Endothelial cell (in vitro differentiated cells): ENCODE measurements at regions not wholly inside any gene's neighbourhood (a gene's known extent, or its start where the extent isn't known, plus 50 kb on each side); places are given as distances from the start of the nearest gene placed in this dataset.

Experiments
- DNase-seq: peaks from one replicate; pipeline ENCODE4 v3.0.0; 2021; ENCODE audit warnings: low spot score
- H3K27ac Mint-ChIP-seq: one replicate; pipeline ENCODE4 v1.8.0; 2021; ENCODE audit warnings: mixed read lengths, inconsistent platforms; ENCODE audit not compliant: unreplicated experiment
- H3K27me3 Mint-ChIP-seq: one replicate; pipeline ENCODE4 v1.8.0; 2021; ENCODE audit warnings: mild to moderate bottlenecking, moderate library complexity, mixed read lengths, inconsistent platforms; ENCODE audit not compliant: unreplicated experiment
- H3K36me3 Mint-ChIP-seq: one replicate; pipeline ENCODE4 v1.8.0; 2021; ENCODE audit warnings: mild to moderate bottlenecking, low read depth, mixed read lengths, inconsistent platforms; ENCODE audit not compliant: unreplicated experiment
- H3K4me1 Mint-ChIP-seq: one replicate; pipeline ENCODE4 v1.8.0; 2021; ENCODE audit warnings: mild to moderate bottlenecking, mixed read lengths, inconsistent platforms; ENCODE audit not compliant: unreplicated experiment
- H3K4me3 Mint-ChIP-seq: one replicate; pipeline ENCODE4 v1.8.0; 2021; ENCODE audit warnings: mild to moderate bottlenecking, mixed read lengths, inconsistent platforms; ENCODE audit not compliant: unreplicated experiment
- H3K9me3 Mint-ChIP-seq: one replicate; pipeline ENCODE4 v1.8.0; 2021; ENCODE audit warnings: mixed read lengths, inconsistent platforms; ENCODE audit not compliant: unreplicated experiment
- TF ChIP-seq, protein P1 (sequence below): fragments of 200-600 bp; sonication (generic); IDR thresholded peaks from one replicate; pipeline ENCODE4 v1.5.0; 2021; ENCODE audit warnings: antibody characterized with exemption; ENCODE audit not compliant: unreplicated experiment

DNA sequence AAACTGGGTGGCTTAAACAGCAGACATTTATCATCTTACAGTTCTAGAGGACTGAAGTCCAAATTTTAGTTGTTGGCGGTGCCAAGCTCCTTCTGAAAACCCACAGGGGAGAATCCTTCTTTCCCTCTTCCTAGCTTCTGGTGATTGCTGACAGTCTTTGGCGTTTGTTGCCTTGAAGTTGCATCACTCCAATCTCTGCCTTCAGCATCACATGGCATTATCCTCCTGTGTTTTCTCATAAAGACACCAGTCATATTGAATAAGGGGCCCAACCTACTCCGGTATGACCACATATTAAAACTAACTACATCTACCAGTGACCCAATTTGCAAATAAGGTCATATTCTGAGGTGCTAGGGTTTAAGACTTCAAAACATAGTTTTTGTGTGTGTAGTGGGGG lies 472.1 kb upstream of the IGFBP3 start:
- H3K27ac Mint-ChIP-seq: no peak overlapping the region

DNA sequence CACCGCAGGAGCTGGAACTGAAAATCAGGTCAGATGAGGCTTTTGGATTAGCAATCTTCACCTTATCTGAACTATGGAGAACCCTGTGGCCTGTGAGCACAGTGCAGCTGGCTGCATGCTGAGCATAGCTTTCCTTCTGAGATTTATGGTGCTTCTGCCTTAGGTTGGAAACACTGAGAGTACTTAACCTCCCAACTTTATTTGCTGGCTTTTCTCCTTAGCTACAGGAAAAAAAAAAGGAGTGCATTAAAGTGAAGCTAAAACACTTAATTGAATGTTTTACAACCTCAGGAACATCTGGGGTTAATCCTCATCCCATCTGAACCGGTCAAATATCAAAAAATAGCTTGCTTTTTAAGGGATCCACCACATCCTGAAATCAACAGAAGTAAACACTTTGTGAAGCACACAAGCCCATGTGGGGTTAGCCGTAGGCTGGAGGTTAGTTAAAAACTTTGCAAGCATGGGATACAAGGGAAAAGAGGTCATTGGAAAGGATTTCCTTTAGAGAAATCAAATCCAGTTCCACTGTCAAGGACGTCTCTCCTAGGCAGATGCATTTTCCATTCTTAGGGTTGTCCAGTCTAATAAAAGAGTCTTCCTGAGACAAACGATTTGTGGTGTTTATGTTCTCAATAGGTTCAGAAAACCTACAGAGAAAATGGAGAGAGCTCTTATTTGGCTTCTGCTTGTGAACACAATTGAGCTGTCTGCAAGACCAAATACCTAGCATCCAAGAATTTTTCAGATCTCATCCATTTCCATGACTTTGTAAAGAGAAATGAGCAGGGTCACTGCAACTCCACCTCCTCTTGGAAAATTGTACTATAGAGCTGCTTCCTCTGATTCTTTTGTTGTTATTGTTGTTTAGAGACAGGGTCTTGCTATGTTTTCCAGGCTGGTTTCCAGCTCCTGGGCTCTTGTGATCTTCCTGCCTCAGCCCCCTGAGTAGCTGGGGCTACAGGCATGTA lies 470.4 kb upstream of the IGFBP3 start:
- Mint-ChIP-seq H3K36me3 (no peaks in the 10 kb centered on the region), H3K27me3 (no peaks in the 10 kb centered on the region), H3K4me3 (no peak overlapping the region), H3K9me3 (no peaks in the 10 kb centered on the region), H3K27ac (no peak overlapping the region), H3K4me1 (peaks cover 13% of the 10 kb centered on the region)
- no peak for DNase-seq
- TF ChIP-seq, protein P1, sequence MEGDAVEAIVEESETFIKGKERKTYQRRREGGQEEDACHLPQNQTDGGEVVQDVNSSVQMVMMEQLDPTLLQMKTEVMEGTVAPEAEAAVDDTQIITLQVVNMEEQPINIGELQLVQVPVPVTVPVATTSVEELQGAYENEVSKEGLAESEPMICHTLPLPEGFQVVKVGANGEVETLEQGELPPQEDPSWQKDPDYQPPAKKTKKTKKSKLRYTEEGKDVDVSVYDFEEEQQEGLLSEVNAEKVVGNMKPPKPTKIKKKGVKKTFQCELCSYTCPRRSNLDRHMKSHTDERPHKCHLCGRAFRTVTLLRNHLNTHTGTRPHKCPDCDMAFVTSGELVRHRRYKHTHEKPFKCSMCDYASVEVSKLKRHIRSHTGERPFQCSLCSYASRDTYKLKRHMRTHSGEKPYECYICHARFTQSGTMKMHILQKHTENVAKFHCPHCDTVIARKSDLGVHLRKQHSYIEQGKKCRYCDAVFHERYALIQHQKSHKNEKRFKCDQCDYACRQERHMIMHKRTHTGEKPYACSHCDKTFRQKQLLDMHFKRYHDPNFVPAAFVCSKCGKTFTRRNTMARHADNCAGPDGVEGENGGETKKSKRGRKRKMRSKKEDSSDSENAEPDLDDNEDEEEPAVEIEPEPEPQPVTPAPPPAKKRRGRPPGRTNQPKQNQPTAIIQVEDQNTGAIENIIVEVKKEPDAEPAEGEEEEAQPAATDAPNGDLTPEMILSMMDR: no peak

More for the DNA sequence above, 472.1 kb upstream of the IGFBP3 start:
- Mint-ChIP-seq H3K36me3 (no peaks in the 10 kb centered on the region), H3K9me3 (no peaks in the 10 kb centered on the region), H3K4me3 (no peak overlapping the region), H3K27me3 (no peaks in the 10 kb centered on the region), H3K4me1 (peaks cover 13% of the 10 kb centered on the region)
- DNase-seq: no peak
- TF ChIP-seq, protein P1: no peak

DNA sequence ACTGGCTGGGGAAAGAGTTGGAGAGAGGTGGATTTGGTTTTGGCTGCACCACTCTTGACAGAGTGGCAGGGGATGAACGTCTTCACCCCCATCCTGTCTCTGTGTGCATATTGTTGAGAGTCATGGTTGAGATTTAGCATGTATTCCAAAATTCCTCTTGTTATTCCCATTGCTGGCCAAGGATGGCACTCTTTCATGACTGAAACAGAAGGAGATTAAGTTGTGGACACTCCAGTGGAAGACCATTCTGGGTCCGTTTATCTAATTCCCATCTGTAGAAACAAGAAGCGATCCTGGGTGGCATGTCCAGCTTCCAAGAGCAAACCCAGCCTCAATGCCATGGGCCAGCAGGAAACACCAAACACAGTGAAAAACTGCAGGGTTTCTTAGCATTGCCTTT lies 469.0 kb upstream of the IGFBP3 start:
- Mint-ChIP-seq H3K4me1 (peaks cover 13% of the 10 kb centered on the region), H3K27me3 (no peaks in the 10 kb centered on the region), H3K27ac (no peak overlapping the region), H3K36me3 (no peaks in the 10 kb centered on the region), H3K4me3 (no peak overlapping the region), H3K9me3 (no peaks in the 10 kb centered on the region)
- TF ChIP-seq, protein P1: no peak
- no peak for DNase-seq

DNA sequence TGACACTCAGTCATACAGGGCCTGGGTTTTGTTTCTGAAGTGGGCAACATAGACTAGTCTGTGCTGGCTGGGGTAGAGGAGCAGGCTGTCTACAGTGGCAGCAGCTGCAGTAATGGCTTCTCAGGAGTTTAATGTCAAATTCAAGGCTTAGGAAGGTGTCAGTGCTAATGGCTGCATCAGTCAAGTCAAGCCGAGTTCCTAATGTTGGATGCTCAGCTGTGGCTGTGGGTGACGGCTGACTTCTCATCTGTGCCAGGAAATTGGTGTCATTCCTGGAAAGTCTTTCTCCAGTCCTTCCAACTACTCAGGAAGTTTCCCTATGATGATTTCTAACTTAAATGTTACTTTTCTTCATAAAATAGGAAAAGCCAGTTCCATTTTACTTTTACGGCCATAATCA lies 468.1 kb upstream of the IGFBP3 start:
- Mint-ChIP-seq H3K4me3 (no peak overlapping the region), H3K36me3 (no peaks in the 10 kb centered on the region), H3K4me1 (peaks cover 13% of the 10 kb centered on the region), H3K9me3 (no peaks in the 10 kb centered on the region), H3K27ac (no peak overlapping the region), H3K27me3 (no peaks in the 10 kb centered on the region)
- TF ChIP-seq, protein P1: no peak
- DNase-seq: no peak

DNA sequence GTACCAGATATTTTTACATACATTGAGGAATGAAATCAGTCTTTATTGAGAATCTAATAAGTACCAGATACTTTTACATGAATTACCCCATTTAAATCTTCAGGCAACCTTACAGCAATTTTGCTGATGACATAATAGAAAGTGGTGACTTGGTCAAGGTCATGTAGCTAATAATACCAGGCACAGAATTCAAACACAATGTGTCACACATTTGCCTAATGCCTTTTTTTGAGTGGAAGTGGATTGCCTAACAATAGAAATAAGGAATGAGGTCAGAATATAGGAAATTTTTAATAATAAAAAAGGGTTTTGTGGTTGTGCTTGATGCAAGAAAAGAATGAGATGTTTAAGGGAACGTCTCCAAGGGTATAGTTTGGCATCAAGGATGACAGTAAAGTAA lies 466.6 kb upstream of the IGFBP3 start:
- peaks cover 12% of the 10 kb centered on the region for H3K4me1 Mint-ChIP-seq
- no peaks in the 10 kb centered on the region for H3K36me3 Mint-ChIP-seq
- no peak for DNase-seq
- no peak overlapping the region for H3K4me3 Mint-ChIP-seq
- no peak overlapping the region for H3K27ac Mint-ChIP-seq
- no peaks in the 10 kb centered on the region for H3K27me3 Mint-ChIP-seq
- no peaks in the 10 kb centered on the region for H3K9me3 Mint-ChIP-seq
- TF ChIP-seq, protein P1: no peak
